SK-N-SH (cell line): ENCODE measurements at regions not wholly inside any gene's neighbourhood (a gene's known extent, or its start where the extent isn't known, plus 50 kb on each side); places are given as distances from the start of the nearest gene placed in this dataset.

Source experiments
- CHD2 ChIP-seq: fragments of 150-350 bp; IDR thresholded peaks from 2 replicates; pipeline ENCODE4 v1.6.1; 2018; ENCODE audit warnings: low read length; ENCODE audit not compliant: partially characterized antibody
- EP300 ChIP-seq, 2 experiments: IDR thresholded peaks; 2 replicates each; pipeline versions ENCODE4 v1.4.0 to v1.6.1; 2012; ENCODE audit warnings: borderline replicate concordance in 1 of 2, low read depth in 1 of 2, low read length in 1 of 2
- FOXJ3 ChIP-seq: sonication (generic); formaldehyde crosslinking; IDR thresholded peaks from 2 replicates; pipeline ENCODE4 v1.5.1; 2020; ENCODE audit warnings: mild to moderate bottlenecking, missing genetic modification reagents
- FOXM1 ChIP-seq: IDR thresholded peaks from 2 replicates; pipeline ENCODE4 v1.4.0; 2012; ENCODE audit warnings: low read depth, mild to moderate bottlenecking
- POLR2AphosphoS5 ChIP-seq: IDR thresholded peaks from 2 replicates; pipeline ENCODE4 v1.6.1; 2012; ENCODE audit warnings: low read depth, low read length
- TAF1 ChIP-seq: IDR thresholded peaks from 2 replicates; pipeline ENCODE4 v1.6.1; 2012; ENCODE audit warnings: low read depth, mild to moderate bottlenecking, low read length, moderate library complexity, borderline replicate concordance
- TEAD4 ChIP-seq: IDR thresholded peaks from 2 replicates; pipeline ENCODE4 v1.4.0; 2012; ENCODE audit warnings: mild to moderate bottlenecking, borderline replicate concordance; ENCODE audit not compliant: insufficient read depth
- TF ChIP-seq, protein P1 (sequence below): fragments of 200-600 bp; sonication (generic); IDR thresholded peaks from 2 replicates; pipeline ENCODE4 v1.6.1; 2017; ENCODE audit warnings: antibody characterized with exemption, mild to moderate bottlenecking, moderate library complexity

DNA sequence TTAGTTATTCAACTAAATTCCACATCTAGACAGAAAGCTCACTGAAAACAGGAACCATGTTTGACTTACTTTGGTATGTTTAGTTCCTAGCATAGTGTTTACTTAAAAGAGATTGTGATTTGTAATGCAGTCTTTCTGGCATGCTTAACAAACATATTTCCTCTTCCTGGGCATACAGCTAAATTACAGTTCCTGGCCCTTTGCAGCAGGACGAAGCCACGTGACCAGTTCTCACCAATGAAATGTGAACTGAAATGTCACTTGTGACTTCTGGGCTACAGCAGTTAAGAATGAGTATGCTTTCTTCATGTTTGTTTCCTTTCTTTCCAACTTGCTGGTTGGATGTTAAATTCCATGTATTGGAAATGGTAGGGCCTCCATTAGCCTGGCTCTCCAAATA is 330.5 kb downstream of the FIGN start:
- TF ChIP-seq POLR2AphosphoS5, result no peak
- TF ChIP-seq, protein P1, sequence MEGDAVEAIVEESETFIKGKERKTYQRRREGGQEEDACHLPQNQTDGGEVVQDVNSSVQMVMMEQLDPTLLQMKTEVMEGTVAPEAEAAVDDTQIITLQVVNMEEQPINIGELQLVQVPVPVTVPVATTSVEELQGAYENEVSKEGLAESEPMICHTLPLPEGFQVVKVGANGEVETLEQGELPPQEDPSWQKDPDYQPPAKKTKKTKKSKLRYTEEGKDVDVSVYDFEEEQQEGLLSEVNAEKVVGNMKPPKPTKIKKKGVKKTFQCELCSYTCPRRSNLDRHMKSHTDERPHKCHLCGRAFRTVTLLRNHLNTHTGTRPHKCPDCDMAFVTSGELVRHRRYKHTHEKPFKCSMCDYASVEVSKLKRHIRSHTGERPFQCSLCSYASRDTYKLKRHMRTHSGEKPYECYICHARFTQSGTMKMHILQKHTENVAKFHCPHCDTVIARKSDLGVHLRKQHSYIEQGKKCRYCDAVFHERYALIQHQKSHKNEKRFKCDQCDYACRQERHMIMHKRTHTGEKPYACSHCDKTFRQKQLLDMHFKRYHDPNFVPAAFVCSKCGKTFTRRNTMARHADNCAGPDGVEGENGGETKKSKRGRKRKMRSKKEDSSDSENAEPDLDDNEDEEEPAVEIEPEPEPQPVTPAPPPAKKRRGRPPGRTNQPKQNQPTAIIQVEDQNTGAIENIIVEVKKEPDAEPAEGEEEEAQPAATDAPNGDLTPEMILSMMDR, result no peak
- TF ChIP-seq FOXJ3 (CRISPR knock-in tag), result no peak
- no peak for TF ChIP-seq TAF1
- TF ChIP-seq TEAD4, result no peak
- TF ChIP-seq CHD2, result no peak
- no peak for TF ChIP-seq EP300 (IDR thresholded peaks at IDR 0.05; ENCODE audit: borderline replicate concordance in 1 of 2, low read depth in 1 of 2, low read length in 1 of 2)
- TF ChIP-seq FOXM1, result no peak
